Upper lobe of left lung (tissue), 4 donors: ENCODE measurements at regions not wholly inside any gene's neighbourhood (a gene's known extent, or its start where the extent isn't known, plus 50 kb on each side); places are given as distances from the start of the nearest gene placed in this dataset.

Experiments used
- CTCF ChIP-seq, 6 experiments: fragments of 450-650 bp in 4 of 6; fragments of 200-600 bp in 2 of 6; sonication (generic) in 2 of 6; IDR thresholded peaks; one replicate each; pipeline ENCODE4 v1.5.1; 2016 to 2019; ENCODE audit warnings: antibody characterized with exemption in 6 of 6
- POLR2A ChIP-seq, 4 donors: fragments of 450-650 bp; IDR thresholded peaks; one replicate each; pipeline ENCODE4 v1.5.1; 2016 to 2017; ENCODE audit warnings: antibody characterized with exemption in 4 of 4, mild to moderate bottlenecking in 2 of 4
- POLR2AphosphoS5 ChIP-seq, 2 donors: sonication (generic); formaldehyde crosslinking; IDR thresholded peaks; one replicate each; pipeline ENCODE4 v1.5.1; 2017; ENCODE audit warnings: antibody characterized with exemption in 2 of 2

DNA sequence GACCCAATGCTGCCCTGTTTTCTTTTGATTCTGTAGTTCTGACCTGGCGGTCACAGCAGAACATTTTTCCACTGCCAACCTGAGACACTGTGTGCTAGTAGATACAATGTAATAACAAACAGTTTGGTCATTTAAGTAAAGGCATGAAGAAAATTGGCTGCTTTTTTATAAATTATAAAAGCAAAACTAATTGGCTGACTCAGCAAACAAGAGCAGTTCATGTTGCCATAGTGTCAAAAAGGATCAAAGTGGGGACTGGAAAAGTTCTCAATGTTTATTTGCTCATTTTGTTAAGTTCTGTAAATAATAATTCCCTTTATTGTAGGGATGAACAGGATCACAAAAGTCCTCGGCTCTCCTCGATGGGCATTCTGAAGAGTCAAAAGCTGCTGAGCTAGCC is 599.5 kb downstream of the PKHD1 start:
- TF ChIP-seq CTCF (IDR thresholded peaks at IDR 0.05) (no peak), POLR2A (IDR thresholded peaks at IDR 0.05) (no peak), POLR2AphosphoS5 (IDR thresholded peaks at IDR 0.05) (no peak)
